Chondrocyte (in vitro differentiated cells): ENCODE measurements at regions not wholly inside any gene's neighbourhood (a gene's known extent, or its start where the extent isn't known, plus 50 kb on each side); places are given as distances from the start of the nearest gene placed in this dataset.
"Not testable (repeated sequence)": the region's sequence is repeated elsewhere in the genome, so short reads cannot be mapped to it uniquely, and the experiment has no call there.

Experiments
- DNase-seq: peaks from one replicate; pipeline ENCODE4 v3.0.0; 2021; ENCODE audit warnings: mixed read lengths, low spot score
- H3K27ac Mint-ChIP-seq: one replicate; pipeline ENCODE4 v1.8.0; 2021; ENCODE audit warnings: mild to moderate bottlenecking, moderate library complexity, mixed read lengths; ENCODE audit not compliant: unreplicated experiment
- H3K27me3 Mint-ChIP-seq: 2 replicates; pipeline ENCODE4 v1.8.0; 2021; ENCODE audit warnings: low read depth, mixed read lengths
- H3K36me3 Mint-ChIP-seq: 2 replicates; pipeline ENCODE4 v1.8.0; 2021; ENCODE audit warnings: low read depth, mixed read lengths
- H3K4me1 Mint-ChIP-seq: 2 replicates; pipeline ENCODE4 v1.8.0; 2021; ENCODE audit warnings: low read depth, mild to moderate bottlenecking, mixed read lengths
- H3K4me3 Mint-ChIP-seq: one replicate; pipeline ENCODE4 v1.8.0; 2021; ENCODE audit warnings: mild to moderate bottlenecking, moderate library complexity, mixed read lengths; ENCODE audit not compliant: unreplicated experiment
- H3K9me3 Mint-ChIP-seq: 2 replicates; pipeline ENCODE4 v1.8.0; 2021; ENCODE audit warnings: low read depth, mixed read lengths
- TF ChIP-seq, protein P1 (sequence below): fragments of 200-600 bp; sonication (generic); IDR thresholded peaks from 2 replicates; pipeline ENCODE4 v1.5.0; 2021; ENCODE audit warnings: antibody characterized with exemption, mild to moderate bottlenecking, moderate library complexity

DNA sequence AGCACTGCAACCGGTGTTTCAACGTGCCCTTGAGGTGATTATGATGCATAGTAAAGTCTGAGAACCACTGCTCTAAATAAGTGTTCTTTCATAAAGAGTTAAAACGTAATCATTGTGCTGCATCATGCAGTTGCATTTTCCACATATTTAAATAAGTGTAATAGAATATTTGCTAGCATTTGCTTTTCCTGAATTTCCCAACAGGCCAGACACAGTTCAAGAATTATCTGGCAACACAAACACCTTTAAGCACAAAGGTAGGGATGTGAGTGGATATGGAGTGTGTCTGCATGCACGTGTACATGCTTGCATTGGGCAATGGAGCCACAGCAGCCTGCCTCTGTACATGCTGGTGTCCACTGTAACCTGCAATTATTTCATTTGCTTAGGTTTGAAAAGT is 193.6 kb upstream of the PIK3R1 start:
- Mint-ChIP-seq H3K9me3 (no peaks in the 10 kb centered on the region), H3K4me3 (no peak overlapping the region), H3K27me3 (no peaks in the 10 kb centered on the region), H3K4me1 (peaks cover 28% of the 10 kb centered on the region), H3K27ac (no peak overlapping the region), H3K36me3 (no peaks in the 10 kb centered on the region)
- TF ChIP-seq, protein P1, sequence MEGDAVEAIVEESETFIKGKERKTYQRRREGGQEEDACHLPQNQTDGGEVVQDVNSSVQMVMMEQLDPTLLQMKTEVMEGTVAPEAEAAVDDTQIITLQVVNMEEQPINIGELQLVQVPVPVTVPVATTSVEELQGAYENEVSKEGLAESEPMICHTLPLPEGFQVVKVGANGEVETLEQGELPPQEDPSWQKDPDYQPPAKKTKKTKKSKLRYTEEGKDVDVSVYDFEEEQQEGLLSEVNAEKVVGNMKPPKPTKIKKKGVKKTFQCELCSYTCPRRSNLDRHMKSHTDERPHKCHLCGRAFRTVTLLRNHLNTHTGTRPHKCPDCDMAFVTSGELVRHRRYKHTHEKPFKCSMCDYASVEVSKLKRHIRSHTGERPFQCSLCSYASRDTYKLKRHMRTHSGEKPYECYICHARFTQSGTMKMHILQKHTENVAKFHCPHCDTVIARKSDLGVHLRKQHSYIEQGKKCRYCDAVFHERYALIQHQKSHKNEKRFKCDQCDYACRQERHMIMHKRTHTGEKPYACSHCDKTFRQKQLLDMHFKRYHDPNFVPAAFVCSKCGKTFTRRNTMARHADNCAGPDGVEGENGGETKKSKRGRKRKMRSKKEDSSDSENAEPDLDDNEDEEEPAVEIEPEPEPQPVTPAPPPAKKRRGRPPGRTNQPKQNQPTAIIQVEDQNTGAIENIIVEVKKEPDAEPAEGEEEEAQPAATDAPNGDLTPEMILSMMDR, result no peak
- DNase-seq, result no peak

DNA sequence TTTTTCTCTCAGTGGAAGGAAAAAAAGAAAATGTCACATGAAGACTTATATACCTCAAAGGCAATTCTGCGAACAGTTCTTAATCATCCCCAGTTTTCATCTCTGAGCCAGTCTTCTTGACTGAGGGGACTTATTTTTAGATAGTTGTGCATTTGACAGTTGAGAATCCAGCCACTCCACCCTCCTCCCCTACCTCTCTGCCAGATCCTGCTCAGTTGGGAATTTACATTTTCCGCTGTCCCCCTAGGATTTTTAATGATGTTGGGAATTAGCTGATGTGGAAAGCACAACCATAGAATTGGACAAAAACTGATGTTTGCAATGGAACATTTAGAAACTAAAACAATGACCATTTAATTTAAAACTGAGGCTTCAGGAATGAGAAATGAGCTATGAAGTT is 194.3 kb upstream of the PIK3R1 start:
- Mint-ChIP-seq H3K4me1 (peaks cover 21% of the 10 kb centered on the region), H3K36me3 (no peaks in the 10 kb centered on the region), H3K27ac (peak overlapping the region; percentile 23), H3K27me3 (no peaks in the 10 kb centered on the region), H3K9me3 (no peaks in the 10 kb centered on the region), H3K4me3 (no peak overlapping the region)
- TF ChIP-seq, protein P1, result no peak
- no peak for DNase-seq

DNA sequence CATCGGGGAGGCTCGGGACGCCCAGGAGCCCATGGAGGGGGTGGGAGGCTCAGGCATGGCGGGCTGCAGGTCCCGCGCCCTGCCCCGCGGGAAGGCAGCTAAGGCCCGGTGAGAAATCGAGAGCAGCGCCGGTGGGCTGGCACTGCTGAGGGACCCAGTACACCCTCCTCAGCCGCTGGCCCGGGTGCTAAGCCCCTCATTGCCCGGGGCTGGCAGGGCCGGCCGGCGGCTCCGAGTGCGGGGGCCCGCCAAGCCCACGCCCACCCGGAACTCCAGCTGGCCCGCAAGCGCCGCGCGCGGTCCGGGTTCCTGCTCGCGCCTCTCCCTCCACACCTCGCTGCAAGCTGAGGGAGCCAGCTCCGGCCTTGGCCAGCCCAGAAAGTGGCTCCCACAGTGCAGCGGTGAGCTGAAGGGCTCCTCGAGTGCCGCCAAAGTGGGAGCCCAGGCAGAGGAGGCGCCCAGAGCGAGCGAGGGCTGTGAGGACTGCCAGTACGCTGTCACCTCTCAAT is 195.0 kb upstream of the PIK3R1 start:
- not testable (repeated sequence) for DNase-seq, H3K27me3 Mint-ChIP-seq, H3K36me3 Mint-ChIP-seq, H3K27ac Mint-ChIP-seq, H3K4me3 Mint-ChIP-seq, H3K9me3 Mint-ChIP-seq
- peaks cover 18% of the 10 kb centered on the region for H3K4me1 Mint-ChIP-seq

DNA sequence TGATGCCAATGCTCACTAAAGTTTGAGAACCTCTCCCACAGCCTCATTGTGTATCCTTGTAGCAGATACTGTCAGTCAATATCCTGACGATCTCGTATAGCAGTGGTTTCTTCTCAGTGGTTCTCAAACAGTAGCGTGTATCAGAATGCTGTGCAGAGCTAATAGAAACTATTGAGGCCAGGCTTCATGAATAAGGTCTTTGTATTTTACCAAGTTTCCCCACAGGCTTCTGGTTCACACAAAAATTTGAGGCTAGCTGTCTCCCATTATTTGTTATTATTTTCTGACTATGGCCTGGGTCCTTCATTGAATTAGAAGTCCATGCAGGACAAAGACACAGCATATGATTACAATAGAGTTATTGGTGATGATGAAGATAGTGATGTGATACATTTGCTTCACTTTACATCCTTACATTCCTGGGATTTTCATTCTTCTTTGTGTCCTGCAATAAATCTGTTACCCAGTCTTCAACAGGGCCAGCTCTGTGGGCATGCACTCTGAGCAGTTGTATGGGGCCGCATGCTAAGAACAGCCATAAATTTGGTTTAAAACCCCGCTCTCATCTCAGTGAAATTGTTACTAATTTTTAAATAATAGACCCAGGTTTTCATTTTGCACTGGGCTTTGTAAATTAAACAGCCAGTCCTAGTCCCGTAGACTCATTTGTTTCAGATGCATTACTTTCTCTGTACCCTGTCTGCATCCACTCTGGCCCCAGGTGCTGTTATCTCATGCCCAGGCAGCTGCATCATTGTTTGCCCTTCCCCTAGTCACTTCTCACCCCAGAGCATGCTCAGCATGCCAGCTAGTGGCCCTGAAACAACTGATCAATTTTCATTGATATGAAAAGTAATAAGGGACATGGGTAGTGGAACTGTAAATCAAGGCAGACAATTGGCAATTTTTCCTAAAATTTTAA is 199.9 kb upstream of the PIK3R1 start:
- Mint-ChIP-seq H3K27ac (no peak overlapping the region), H3K27me3 (no peaks in the 10 kb centered on the region), H3K9me3 (no peaks in the 10 kb centered on the region), H3K4me1 (peaks cover 13% of the 10 kb centered on the region), H3K4me3 (no peak overlapping the region), H3K36me3 (no peaks in the 10 kb centered on the region)
- TF ChIP-seq, protein P1, result no peak
- no peak for DNase-seq

DNA sequence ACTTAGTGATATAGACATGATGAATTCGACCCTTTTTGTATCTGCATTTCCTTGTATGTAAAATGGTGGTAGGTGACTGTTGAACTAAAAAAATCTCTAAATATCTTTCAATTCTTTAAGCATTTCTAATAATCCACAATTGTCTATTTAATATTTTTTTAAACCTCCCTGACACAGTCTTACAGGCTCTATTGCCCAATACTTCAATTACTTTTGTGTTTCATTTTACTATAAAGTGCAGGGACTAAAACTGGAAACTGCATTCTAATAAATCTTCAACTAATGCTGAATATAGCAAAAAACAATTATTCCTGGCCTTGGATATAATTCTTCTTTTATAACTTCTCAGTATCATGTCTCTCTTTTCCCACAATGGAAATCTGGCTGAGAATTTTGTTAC is 202.7 kb upstream of the PIK3R1 start:
- H3K27me3 Mint-ChIP-seq, result no peaks in the 10 kb centered on the region
- TF ChIP-seq, protein P1, result no peak
- no peak overlapping the region for H3K27ac Mint-ChIP-seq

More for the DNA sequence above, 202.7 kb upstream of the PIK3R1 start:
- Mint-ChIP-seq H3K4me1 (peaks cover 13% of the 10 kb centered on the region), H3K4me3 (no peak overlapping the region), H3K9me3 (no peaks in the 10 kb centered on the region), H3K36me3 (peaks cover 2% of the 10 kb centered on the region)
- no peak for DNase-seq
